HL-60 (cell line): ENCODE measurements at regions not wholly inside any gene's neighbourhood (a gene's known extent, or its start where the extent isn't known, plus 50 kb on each side); places are given as distances from the start of the nearest gene placed in this dataset.

Experiments
- POLR2AphosphoS5 ChIP-seq: IDR thresholded peaks from 2 replicates; pipeline ENCODE4 v1.6.1; 2012; ENCODE audit warnings: low read depth
- TF ChIP-seq, protein P1 (sequence below): IDR thresholded peaks from one replicate; pipeline ENCODE4 v1.5.1; 2011; ENCODE audit warnings: low read length, control low read depth, inconsistent platforms; ENCODE audit not compliant: insufficient read depth
- TF ChIP-seq, protein P2 (sequence below): IDR thresholded peaks from 2 replicates; pipeline ENCODE4 v1.6.1; 2012; ENCODE audit warnings: low read depth; ENCODE audit not compliant: insufficient replicate concordance

DNA sequence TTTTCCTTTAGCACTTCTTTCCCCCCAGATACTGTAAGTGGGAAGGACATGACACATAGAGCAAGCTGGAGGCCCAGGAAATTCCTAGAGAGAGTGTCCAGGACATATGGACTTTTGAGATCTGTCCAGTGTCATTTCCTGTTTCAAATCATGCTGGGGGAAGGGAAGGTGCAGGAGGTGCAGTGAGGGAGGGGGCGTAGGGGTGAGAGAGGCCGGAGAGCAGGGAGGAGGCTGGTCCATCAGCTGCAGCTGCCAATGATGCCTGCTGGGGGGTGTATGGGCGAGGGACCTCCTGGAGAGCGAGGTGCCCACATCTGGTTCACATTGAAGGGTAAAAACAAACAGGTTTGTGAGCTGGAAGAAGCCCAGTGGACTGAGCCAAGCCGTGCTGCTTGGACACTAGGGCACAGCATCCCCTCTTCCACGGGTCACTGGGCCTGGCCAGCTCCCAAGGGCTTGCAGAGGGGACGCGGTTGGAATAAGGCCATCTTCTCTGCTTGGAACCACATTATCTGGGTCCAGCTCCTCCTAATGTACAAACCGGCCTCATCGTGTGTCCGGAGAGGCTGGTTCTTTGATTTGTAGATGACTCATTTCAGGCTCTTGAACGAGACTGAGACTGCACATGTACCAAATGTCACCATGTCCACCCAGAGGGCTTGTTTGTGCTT, 70.4 kb upstream of the SMURF2 start:
- TF ChIP-seq POLR2AphosphoS5: no peak
- TF ChIP-seq, protein P1, sequence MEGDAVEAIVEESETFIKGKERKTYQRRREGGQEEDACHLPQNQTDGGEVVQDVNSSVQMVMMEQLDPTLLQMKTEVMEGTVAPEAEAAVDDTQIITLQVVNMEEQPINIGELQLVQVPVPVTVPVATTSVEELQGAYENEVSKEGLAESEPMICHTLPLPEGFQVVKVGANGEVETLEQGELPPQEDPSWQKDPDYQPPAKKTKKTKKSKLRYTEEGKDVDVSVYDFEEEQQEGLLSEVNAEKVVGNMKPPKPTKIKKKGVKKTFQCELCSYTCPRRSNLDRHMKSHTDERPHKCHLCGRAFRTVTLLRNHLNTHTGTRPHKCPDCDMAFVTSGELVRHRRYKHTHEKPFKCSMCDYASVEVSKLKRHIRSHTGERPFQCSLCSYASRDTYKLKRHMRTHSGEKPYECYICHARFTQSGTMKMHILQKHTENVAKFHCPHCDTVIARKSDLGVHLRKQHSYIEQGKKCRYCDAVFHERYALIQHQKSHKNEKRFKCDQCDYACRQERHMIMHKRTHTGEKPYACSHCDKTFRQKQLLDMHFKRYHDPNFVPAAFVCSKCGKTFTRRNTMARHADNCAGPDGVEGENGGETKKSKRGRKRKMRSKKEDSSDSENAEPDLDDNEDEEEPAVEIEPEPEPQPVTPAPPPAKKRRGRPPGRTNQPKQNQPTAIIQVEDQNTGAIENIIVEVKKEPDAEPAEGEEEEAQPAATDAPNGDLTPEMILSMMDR: no peak
- TF ChIP-seq, protein P2, sequence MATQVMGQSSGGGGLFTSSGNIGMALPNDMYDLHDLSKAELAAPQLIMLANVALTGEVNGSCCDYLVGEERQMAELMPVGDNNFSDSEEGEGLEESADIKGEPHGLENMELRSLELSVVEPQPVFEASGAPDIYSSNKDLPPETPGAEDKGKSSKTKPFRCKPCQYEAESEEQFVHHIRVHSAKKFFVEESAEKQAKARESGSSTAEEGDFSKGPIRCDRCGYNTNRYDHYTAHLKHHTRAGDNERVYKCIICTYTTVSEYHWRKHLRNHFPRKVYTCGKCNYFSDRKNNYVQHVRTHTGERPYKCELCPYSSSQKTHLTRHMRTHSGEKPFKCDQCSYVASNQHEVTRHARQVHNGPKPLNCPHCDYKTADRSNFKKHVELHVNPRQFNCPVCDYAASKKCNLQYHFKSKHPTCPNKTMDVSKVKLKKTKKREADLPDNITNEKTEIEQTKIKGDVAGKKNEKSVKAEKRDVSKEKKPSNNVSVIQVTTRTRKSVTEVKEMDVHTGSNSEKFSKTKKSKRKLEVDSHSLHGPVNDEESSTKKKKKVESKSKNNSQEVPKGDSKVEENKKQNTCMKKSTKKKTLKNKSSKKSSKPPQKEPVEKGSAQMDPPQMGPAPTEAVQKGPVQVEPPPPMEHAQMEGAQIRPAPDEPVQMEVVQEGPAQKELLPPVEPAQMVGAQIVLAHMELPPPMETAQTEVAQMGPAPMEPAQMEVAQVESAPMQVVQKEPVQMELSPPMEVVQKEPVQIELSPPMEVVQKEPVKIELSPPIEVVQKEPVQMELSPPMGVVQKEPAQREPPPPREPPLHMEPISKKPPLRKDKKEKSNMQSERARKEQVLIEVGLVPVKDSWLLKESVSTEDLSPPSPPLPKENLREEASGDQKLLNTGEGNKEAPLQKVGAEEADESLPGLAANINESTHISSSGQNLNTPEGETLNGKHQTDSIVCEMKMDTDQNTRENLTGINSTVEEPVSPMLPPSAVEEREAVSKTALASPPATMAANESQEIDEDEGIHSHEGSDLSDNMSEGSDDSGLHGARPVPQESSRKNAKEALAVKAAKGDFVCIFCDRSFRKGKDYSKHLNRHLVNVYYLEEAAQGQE: no peak
